Ovary (tissue), 7 donors: ENCODE measurements at regions not wholly inside any gene's neighbourhood (a gene's known extent, or its start where the extent isn't known, plus 50 kb on each side); places are given as distances from the start of the nearest gene placed in this dataset.

ENCODE experiments used
- DNase-seq, 5 donors: peaks; one replicate each; pipeline ENCODE4 v3.0.0-alpha.2; 2019 to 2020
- H3K27ac ChIP-seq, 2 donors: fragments of 200-600 bp; one replicate each; pipeline versions ENCODE4 v1.5.1 to v1.8.0; 2019 to 2022
- H3K27me3 ChIP-seq: fragments of 200-600 bp; one replicate; pipeline ENCODE4 v1.8.0; 2022
- H3K36me3 ChIP-seq: fragments of 200-600 bp; sonication (generic); one replicate; pipeline ENCODE4 v1.5.1; 2019
- H3K4me1 ChIP-seq: one replicate; pipeline ENCODE4 v1.8.1; 2013; ENCODE audit warnings: mild to moderate bottlenecking, moderate library complexity; ENCODE audit not compliant: insufficient read depth
- H3K4me3 ChIP-seq: fragments of 200-600 bp; sonication (generic); one replicate; pipeline ENCODE4 v1.5.1; 2017
- H3K9me3 ChIP-seq, 2 donors: fragments of 200-600 bp in 1 of 2; sonication (generic) in 1 of 2; one replicate each; pipeline versions ENCODE4 v1.5.1 to v1.8.1; 2013 to 2019; ENCODE audit warnings: mild to moderate bottlenecking in 1 of 2, moderate library complexity in 1 of 2
- EP300 ChIP-seq: sonication (generic); formaldehyde crosslinking; IDR thresholded peaks from one replicate; pipeline ENCODE4 v1.6.1; 2017; ENCODE audit warnings: antibody characterized with exemption
- POLR2A ChIP-seq: fragments of 450-650 bp; IDR thresholded peaks from one replicate; pipeline ENCODE4 v1.6.1; 2017; ENCODE audit warnings: antibody characterized with exemption, mild to moderate bottlenecking, moderate library complexity
- WGBS, 3 donors: extraction: QIAGEN DNeasy Blood & Tissue Kit in 1 of 3; methylation state at CpG; one replicate each; pipeline versions ENCODE4 v1.1.5 to v1.1.7; 2013 to 2017; 5-methylcytosine and 5-hydroxymethylcytosine counted together
- intact Hi-C, 4 donors: fragments of 100-400 bp; cut with DNase I; formaldehyde crosslinking; loops; one replicate each; pipeline versions ENCODE4 v1.11.0 to v1.15.1; 2022 to 2023
- TF ChIP-seq, protein P1 (sequence below), 3 donors: fragments of 450-650 bp in 2 of 3; fragments of 200-600 bp in 1 of 3; IDR thresholded peaks; one replicate each; pipeline versions ENCODE4 v1.5.1 to v1.8.0; 2016 to 2022; ENCODE audit warnings: antibody characterized with exemption in 3 of 3, mild to moderate bottlenecking in 1 of 3
- donor health status: DM: no; HTN: no; CAD: no; lungs with moderate emphysema.
- donor health status: DM: no; HTN: no; CAD: no.
- donor health status: Bipolar disorder and iron deficiency.
- donor health status: DM: no; HTN: no; CAD: no.
- donor health status: DM: yes; HTN: yes; CAD: no.

GRCh38 chr1:47491341-47491753 is 53.5 kb downstream of the FOXD2 start:
- DNase-seq: no peak
- TF ChIP-seq POLR2A (no peak), EP300 (no peak)
- TF ChIP-seq, protein P1, sequence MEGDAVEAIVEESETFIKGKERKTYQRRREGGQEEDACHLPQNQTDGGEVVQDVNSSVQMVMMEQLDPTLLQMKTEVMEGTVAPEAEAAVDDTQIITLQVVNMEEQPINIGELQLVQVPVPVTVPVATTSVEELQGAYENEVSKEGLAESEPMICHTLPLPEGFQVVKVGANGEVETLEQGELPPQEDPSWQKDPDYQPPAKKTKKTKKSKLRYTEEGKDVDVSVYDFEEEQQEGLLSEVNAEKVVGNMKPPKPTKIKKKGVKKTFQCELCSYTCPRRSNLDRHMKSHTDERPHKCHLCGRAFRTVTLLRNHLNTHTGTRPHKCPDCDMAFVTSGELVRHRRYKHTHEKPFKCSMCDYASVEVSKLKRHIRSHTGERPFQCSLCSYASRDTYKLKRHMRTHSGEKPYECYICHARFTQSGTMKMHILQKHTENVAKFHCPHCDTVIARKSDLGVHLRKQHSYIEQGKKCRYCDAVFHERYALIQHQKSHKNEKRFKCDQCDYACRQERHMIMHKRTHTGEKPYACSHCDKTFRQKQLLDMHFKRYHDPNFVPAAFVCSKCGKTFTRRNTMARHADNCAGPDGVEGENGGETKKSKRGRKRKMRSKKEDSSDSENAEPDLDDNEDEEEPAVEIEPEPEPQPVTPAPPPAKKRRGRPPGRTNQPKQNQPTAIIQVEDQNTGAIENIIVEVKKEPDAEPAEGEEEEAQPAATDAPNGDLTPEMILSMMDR (IDR thresholded peaks at IDR 0.05): no peak
- H3K27ac ChIP-seq: no peak overlapping the region
- H3K36me3 ChIP-seq: no peaks in the 10 kb centered on the region
- no peaks in the 10 kb centered on the region for H3K9me3 ChIP-seq
- intact Hi-C loops: no loop called here
- WGBS, 3 donors: 57 to 63% (median 61%) methylated on average over 7 of the region's 7 CpGs
- H3K27me3 ChIP-seq: no peaks in the 10 kb centered on the region
- no peak overlapping the region for H3K4me3 ChIP-seq
- H3K4me1 ChIP-seq: no peaks in the 10 kb centered on the region

DNA sequence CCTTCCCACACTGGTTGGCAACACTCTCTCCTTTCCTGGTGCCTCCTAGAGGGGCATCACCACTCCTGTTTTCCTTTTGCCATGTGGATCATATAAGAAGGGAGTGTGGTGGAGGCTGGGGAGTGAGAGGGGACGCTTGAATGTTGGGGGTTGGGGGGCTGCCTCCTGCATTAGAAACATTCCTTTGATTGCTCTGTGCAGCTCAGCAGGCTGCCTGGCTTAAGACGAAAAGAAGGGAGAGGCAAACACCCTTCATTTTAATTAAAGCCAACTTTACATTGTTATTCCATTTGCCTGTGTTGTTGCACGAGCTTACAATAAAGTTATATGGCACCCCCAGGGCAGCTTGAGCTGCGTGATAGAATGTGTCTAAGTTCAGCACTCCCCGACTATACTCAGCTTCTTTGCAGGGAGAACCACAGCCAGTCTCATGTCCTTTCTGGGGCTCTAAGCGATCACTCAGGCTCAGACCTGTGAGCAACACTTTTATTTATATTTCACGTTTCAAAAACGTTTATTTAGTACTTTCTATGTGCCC is 57.4 kb downstream of the FOXD2 start:
- WGBS, 3 donors: 18 to 29% (median 26%) methylated on average over 8 of the region's 8 CpGs
- Histone ChIP-seq H3K27me3 (no peaks in the 10 kb centered on the region), H3K4me3 (no peak overlapping the region), H3K4me1 (no peaks in the 10 kb centered on the region), H3K36me3 (no peaks in the 10 kb centered on the region), H3K27ac (no peak overlapping the region), H3K9me3 (no peaks in the 10 kb centered on the region)
- TF ChIP-seq, protein P1 (IDR thresholded peaks at IDR 0.05): no peak
- no peak for TF ChIP-seq POLR2A
- TF ChIP-seq EP300: no peak
- intact Hi-C loops: no loop called here
- DNase-seq: no peak

DNA sequence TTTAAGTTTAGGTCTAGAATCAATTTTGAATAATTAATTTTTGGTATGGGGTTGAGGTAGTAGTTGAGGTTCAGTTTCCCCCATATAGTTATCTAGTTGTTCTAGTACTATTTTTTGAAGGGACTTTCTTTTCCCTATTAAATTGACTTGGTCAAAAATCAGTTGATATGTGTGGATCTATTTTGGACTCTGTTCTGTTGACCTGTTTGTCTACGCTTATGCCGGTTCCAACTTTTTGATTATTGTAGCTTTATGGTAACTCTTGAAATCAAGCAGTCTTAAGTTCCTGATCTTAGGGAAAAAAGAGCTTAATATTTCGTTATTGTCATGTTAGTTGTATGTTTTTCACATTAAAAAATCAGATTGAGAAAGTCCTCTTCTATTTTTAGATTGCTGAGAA is 60.7 kb downstream of the FOXD2 start:
- Histone ChIP-seq H3K4me3 (no peak overlapping the region), H3K4me1 (no peaks in the 10 kb centered on the region), H3K27ac (no peak overlapping the region), H3K9me3 (no peaks in the 10 kb centered on the region), H3K27me3 (no peaks in the 10 kb centered on the region), H3K36me3 (no peaks in the 10 kb centered on the region)
- 64 to 90% (median 79%) methylated on average over 3 of the region's 3 CpGs for WGBS, 3 donors
- no peak for DNase-seq
- TF ChIP-seq POLR2A (no peak), EP300 (no peak)
- TF ChIP-seq, protein P1 (IDR thresholded peaks at IDR 0.05): no peak
- intact Hi-C loops: no loop called here

DNA sequence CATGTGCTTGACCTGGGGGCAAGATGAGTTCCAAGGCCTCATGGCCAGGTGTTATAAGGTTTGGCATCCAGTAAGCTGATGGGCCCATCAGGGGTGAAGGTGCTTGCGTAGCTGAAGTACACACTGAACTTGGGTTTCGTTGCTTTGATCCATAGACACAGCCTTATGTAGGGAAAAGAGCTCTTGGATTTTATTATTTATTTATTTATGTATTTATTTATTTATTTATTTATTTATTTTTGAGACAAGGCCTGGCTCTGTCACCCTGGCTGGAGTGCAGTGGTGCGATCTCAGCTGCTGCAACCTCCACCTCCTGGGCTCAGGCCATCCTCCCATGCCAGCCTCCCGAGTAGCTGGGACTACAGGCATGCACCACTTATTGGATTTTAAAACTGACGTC is 63.2 kb downstream of the FOXD2 start:
- Histone ChIP-seq H3K4me1 (no peaks in the 10 kb centered on the region), H3K4me3 (no peak overlapping the region), H3K36me3 (no peaks in the 10 kb centered on the region), H3K9me3 (no peaks in the 10 kb centered on the region), H3K27me3 (no peaks in the 10 kb centered on the region), H3K27ac (no peak overlapping the region)
- intact Hi-C loops: no loop called here
- TF ChIP-seq POLR2A: no peak
- TF ChIP-seq, protein P1 (IDR thresholded peaks at IDR 0.05): no peak
- TF ChIP-seq EP300: no peak
- 89 to 95% (median 93%) methylated on average over 5 of the region's 5 CpGs for WGBS, 3 donors
- DNase-seq: no peak
